NT2/D1 (cell line): ENCODE measurements at regions not wholly inside any gene's neighbourhood (a gene's known extent, or its start where the extent isn't known, plus 50 kb on each side); places are given as distances from the start of the nearest gene placed in this dataset.

Source experiments
- SUZ12 ChIP-seq: IDR thresholded peaks from 2 replicates; pipeline ENCODE4 v1.6.1; 2011; ENCODE audit not compliant: insufficient read length, insufficient read depth; ENCODE audit errors: extremely low read depth
- YY1 ChIP-seq: IDR thresholded peaks from 2 replicates; pipeline ENCODE4 v1.6.1; 2011; ENCODE audit not compliant: insufficient read length, insufficient read depth
- ZNF274 ChIP-seq: IDR thresholded peaks from 2 replicates; pipeline ENCODE4 v1.6.1; 2011; ENCODE audit warnings: mild to moderate bottlenecking, low read depth, low read length

GRCh38 chr7:114269714-114270113 is 144.9 kb upstream of the FOXP2 start:
- no peak for TF ChIP-seq YY1
- no peak for TF ChIP-seq ZNF274
- no peak for TF ChIP-seq SUZ12
